ENCODE measurements at regions not wholly inside any gene's neighbourhood (a gene's known extent, or its start where the extent isn't known, plus 50 kb on each side); places are given as distances from the start of the nearest gene placed in this dataset.

- Histone ChIP-seq H3K27ac (no peak overlapping the region), H3K4me1 (no peaks in the 10 kb centered on the region), H3K36me3 (ENCODE audit: low read depth, missing control alignments) (no peaks in the 10 kb centered on the region), H3K27me3 (no peaks in the 10 kb centered on the region), H3K9me3 (no peaks in the 10 kb centered on the region), H3K4me3 (no peak overlapping the region)
- WGBS, 2 donors: 60 to 92% methylated on average over 2 of the region's 2 CpGs
- TF ChIP-seq CTCF (IDR thresholded peaks at IDR 0.05) (no peak), POLR2A (IDR thresholded peaks at IDR 0.05) (no peak)
- intact Hi-C loops (cut with DNase I; ENCODE audit: low total_unique reads): no loop called here
- DNase-seq: no peak
These were observed 73.9 kb upstream of the SLC14A2 start for GRCh38 chr18:45541421-45541820.

- intact Hi-C loops (cut with DNase I; ENCODE audit: low total_unique reads): no loop called here
- no peak overlapping the region for H3K27ac ChIP-seq
- DNase-seq: no peak
- H3K4me3 ChIP-seq: no peak overlapping the region
- H3K27me3 ChIP-seq: no peaks in the 10 kb centered on the region
- 73 to 85% methylated on average over 5 of the region's 5 CpGs for WGBS, 2 donors
- H3K9me3 ChIP-seq: no peaks in the 10 kb centered on the region
- no peaks in the 10 kb centered on the region for H3K36me3 ChIP-seq (ENCODE audit: low read depth, missing control alignments)
- TF ChIP-seq POLR2A (IDR thresholded peaks at IDR 0.05): no peak
- TF ChIP-seq CTCF (IDR thresholded peaks at IDR 0.05): no peak
- no peaks in the 10 kb centered on the region for H3K4me1 ChIP-seq
These were observed 73.2 kb upstream of the SLC14A2 start for GRCh38 chr18:45542043-45542442.

GRCh38 chr18:45547910-45548309, 67.4 kb upstream of the SLC14A2 start:
- no peak for DNase-seq
- H3K4me3 ChIP-seq: no peak overlapping the region
- intact Hi-C loops (cut with DNase I; ENCODE audit: low total_unique reads): no loop called here
- WGBS, 2 donors: 80 to 95% methylated on average over 4 of the region's 4 CpGs
- no peak overlapping the region for H3K27ac ChIP-seq
- TF ChIP-seq CTCF (IDR thresholded peaks at IDR 0.05): no peak
- no peak for TF ChIP-seq POLR2A (IDR thresholded peaks at IDR 0.05)
- H3K4me1 ChIP-seq: no peaks in the 10 kb centered on the region
- H3K9me3 ChIP-seq: no peaks in the 10 kb centered on the region
- no peaks in the 10 kb centered on the region for H3K27me3 ChIP-seq
- no peaks in the 10 kb centered on the region for H3K36me3 ChIP-seq (ENCODE audit: low read depth, missing control alignments)

GRCh38 chr18:45548614-45549013, 66.7 kb upstream of the SLC14A2 start:
- no peak for TF ChIP-seq CTCF (IDR thresholded peaks at IDR 0.05)
- TF ChIP-seq POLR2A (IDR thresholded peaks at IDR 0.05): no peak
- Histone ChIP-seq H3K4me1 (no peaks in the 10 kb centered on the region), H3K4me3 (no peak overlapping the region), H3K27me3 (no peaks in the 10 kb centered on the region), H3K36me3 (ENCODE audit: low read depth, missing control alignments) (no peaks in the 10 kb centered on the region), H3K9me3 (no peaks in the 10 kb centered on the region), H3K27ac (no peak overlapping the region)
- 78 to 85% methylated on average over 1 of the region's 1 CpG for WGBS, 2 donors
- no peak for DNase-seq
- intact Hi-C loops (cut with DNase I; ENCODE audit: low total_unique reads): no loop called here

- WGBS, 2 donors: 67 to 83% methylated on average over 7 of the region's 7 CpGs
- intact Hi-C loops (cut with DNase I; ENCODE audit: low total_unique reads): no loop called here
- no peaks in the 10 kb centered on the region for H3K36me3 ChIP-seq (ENCODE audit: low read depth, missing control alignments)
- no peak overlapping the region for H3K4me3 ChIP-seq
- H3K9me3 ChIP-seq: no peaks in the 10 kb centered on the region
- no peak for DNase-seq
- TF ChIP-seq POLR2A (IDR thresholded peaks at IDR 0.05) (no peak), CTCF (IDR thresholded peaks at IDR 0.05) (no peak)
- H3K27ac ChIP-seq: no peak overlapping the region
- H3K27me3 ChIP-seq: no peaks in the 10 kb centered on the region
- no peaks in the 10 kb centered on the region for H3K4me1 ChIP-seq
These were observed 66.0 kb upstream of the SLC14A2 start for GRCh38 chr18:45549290-45549689.
